ENCODE measurements at regions not wholly inside any gene's neighbourhood (a gene's known extent, or its start where the extent isn't known, plus 50 kb on each side); places are given as distances from the start of the nearest gene placed in this dataset.

DNA sequence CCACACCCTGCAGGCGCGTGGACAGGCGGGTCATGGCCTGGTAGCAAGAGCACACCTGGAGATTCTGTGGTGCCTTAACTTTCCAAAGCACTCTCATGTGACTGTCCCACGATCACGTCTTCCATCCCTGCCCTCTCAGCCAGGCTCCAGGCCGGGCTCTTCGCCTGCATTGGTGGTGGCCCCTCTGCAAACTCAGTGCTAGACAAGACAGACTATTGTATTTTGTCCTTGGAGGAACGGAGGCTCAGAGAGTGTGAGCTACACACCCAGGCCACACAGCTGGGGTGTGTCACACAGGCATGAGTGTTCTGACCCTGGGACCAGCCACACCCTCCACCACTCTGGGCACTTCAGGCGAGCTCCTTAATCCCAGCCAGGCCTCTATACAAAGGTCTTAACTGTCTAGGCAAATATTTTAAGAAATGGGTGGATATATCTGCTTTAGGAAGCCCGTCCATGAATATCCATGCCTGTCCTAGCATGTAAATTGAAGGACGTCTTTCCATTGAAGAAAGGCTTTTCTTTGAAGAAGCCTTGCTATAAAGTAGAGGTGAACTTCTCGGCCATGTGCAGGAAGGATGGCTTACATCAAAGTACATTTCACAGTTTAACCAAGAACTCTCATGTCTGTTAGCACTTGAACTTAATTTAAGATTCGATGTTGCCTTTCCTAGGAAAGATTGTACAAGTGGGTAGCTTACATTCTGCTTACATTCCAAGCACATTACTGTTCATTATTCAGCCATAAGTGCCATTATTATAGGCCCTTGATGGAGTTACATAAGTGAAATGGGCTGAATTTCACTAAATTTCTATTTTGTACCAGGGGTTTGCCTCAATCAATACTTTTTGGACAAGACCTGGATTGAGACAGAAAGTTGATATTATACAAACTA lies 263.9 kb downstream of the DLL1 start:
- Mint-ChIP-seq H3K27ac (no peak overlapping the region), H3K9me3 (no peaks in the 10 kb centered on the region), H3K4me1 (ENCODE audit: low read depth) (no peaks in the 10 kb centered on the region), H3K4me3 (no peak overlapping the region), H3K36me3 (ENCODE audit: low read depth) (no peaks in the 10 kb centered on the region), H3K27me3 (ENCODE audit: low read depth) (peaks cover 6% of the 10 kb centered on the region)
- DNase-seq (ENCODE audit: low spot score), result no peak

DNA sequence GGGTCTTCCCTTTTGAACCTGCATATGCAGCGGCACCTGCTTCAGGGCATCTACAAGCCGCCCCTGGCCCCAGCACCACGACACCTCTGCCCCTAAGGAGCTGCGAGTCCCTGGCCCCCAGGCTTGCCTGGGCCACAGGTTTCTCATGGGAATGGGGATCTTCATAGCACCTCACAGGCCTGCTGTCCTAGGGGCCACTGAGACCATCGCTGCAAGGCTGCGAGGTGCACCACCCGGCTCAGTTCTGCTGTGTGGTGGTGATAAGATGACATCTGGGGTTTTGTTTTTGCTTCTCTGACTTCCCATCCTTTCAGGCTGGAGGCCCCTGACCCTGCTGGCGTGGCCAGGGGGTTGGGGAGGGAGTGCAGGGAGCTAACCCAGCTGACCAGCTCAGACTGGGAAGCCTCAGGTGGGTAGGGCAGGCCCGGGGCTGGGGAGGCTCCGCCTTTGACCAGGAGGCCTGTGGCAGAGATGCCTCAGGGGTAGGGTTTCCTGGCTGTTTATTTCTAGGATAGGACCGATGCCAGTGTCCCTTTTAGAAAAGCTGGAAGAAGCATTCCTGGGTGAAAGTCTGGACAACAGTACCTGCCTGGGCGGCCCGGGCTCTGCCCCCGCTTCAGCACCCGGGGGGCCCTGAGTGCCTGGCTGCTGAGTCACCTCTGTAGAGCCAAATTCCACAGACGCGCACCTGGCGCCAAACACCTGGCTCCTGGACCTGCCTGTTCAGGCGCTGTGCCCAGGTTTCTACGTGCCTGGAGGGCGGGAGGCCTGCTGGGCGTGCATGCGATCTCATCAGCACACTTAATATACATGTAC lies 264.7 kb downstream of the DLL1 start:
- no peak for DNase-seq (ENCODE audit: low spot score)
- Mint-ChIP-seq H3K4me1 (ENCODE audit: low read depth) (no peaks in the 10 kb centered on the region), H3K9me3 (no peaks in the 10 kb centered on the region)

DNA sequence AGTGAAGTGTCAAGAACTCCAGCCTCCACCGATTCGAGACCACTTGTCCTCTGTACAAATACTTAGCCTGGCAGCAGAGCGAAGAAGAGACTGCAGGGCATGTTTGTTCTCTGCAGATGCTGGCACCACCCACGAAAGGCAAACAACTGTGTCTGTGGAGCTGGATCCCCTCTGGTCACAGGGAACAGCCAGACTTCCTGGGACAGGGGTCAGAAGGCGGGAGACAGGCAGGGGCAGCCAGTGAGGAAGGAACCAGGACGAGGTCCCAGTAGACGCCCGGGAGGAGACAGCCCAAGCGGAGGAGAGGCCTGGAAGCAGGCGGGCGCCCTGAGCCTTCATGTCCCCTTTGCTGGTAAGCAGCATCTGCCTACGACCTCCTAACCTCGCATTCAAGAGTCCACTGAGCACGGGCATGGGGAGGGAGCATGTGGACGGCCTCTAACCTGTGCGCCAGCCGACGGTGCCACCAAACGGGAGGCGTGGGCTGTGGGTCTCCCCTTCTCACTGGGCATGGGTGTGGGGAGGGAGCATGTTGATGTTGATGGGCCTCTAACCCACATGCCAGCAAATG lies 265.5 kb downstream of the DLL1 start:
- Mint-ChIP-seq H3K4me1 (ENCODE audit: low read depth) (no peaks in the 10 kb centered on the region), H3K9me3 (no peaks in the 10 kb centered on the region), H3K27me3 (ENCODE audit: low read depth) (peaks cover 13% of the 10 kb centered on the region), H3K27ac (no peak overlapping the region), H3K36me3 (ENCODE audit: low read depth) (no peaks in the 10 kb centered on the region), H3K4me3 (no peak overlapping the region)
- no peak for DNase-seq (ENCODE audit: low spot score)

More for the DNA sequence above, 264.7 kb downstream of the DLL1 start:
- Mint-ChIP-seq H3K27ac (no peak overlapping the region), H3K4me3 (no peak overlapping the region), H3K27me3 (ENCODE audit: low read depth) (peaks cover 13% of the 10 kb centered on the region), H3K36me3 (ENCODE audit: low read depth) (no peaks in the 10 kb centered on the region)

DNA sequence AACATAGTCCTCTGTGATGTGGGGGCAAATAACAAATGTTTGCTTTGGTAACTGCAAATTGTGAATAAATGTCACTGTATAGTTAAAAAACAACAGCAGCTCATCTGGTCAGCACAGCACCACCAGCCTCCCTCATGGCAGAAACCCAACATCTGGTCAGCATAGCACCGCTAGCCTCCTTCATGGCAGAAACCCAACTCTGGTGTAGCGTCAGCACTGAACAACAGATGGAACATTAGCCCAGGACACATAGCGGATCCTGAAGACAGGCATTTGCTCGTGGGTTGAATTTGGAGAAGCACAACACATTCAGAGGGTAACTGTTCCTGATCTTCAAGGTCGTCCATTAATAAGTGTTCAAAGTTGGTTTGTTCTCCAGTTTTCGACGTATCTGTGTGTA lies 265.9 kb downstream of the DLL1 start:
- Mint-ChIP-seq H3K36me3 (ENCODE audit: low read depth) (no peaks in the 10 kb centered on the region), H3K27ac (no peak overlapping the region), H3K27me3 (ENCODE audit: low read depth) (peaks cover 13% of the 10 kb centered on the region), H3K4me3 (no peak overlapping the region), H3K9me3 (no peaks in the 10 kb centered on the region), H3K4me1 (ENCODE audit: low read depth) (no peaks in the 10 kb centered on the region)
- no peak for DNase-seq (ENCODE audit: low spot score)

DNA sequence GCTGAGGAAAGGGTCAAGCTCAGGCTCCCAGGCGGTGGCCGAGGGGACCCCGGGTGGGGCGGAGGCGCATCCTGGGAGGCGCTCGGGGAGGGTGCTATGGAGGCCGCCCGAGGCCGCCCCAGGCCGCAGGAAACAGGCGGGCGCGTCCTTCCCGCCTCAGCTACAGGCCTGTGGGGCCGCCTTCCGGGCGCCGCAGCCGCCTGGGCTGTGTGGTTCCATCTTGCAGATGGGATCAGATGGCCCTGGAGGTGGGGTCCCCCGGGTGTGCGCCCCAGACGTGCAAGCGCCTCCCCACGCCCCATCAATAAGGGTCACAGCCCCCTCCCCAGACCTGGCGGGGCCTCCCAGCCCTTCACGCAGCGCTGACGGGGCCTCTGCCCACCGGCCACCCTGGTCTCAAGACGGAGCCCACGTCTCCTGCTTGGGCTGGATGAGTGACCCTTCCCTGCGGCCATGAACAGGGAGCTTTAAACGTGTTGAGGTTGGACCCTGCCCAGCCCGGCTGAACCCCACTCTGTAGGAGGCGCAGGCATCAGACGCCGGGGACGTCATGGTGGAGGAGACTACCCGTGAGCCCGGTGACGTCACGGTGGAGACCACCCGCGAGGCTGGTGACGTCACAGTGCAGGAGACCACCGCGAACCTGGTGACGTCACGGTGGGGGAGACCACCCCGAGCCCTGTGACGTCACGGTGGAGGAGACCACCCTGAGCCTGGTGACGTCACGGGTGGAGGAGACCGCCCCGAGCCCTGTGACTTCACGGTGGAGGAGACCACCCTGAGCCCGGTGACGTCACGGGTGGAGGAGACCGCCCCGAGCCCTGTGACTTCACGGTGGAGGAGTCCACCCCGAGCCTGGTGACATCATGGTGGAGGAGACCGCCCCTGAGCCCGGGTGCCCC lies 267.0 kb downstream of the DLL1 start:
- Mint-ChIP-seq H3K36me3 (ENCODE audit: low read depth) (no peaks in the 10 kb centered on the region), H3K4me1 (ENCODE audit: low read depth) (no peaks in the 10 kb centered on the region), H3K9me3 (no peaks in the 10 kb centered on the region), H3K27me3 (ENCODE audit: low read depth) (peaks cover 13% of the 10 kb centered on the region), H3K4me3 (no peak overlapping the region), H3K27ac (no peak overlapping the region)
- DNase-seq (ENCODE audit: low spot score), result no peak

DNA sequence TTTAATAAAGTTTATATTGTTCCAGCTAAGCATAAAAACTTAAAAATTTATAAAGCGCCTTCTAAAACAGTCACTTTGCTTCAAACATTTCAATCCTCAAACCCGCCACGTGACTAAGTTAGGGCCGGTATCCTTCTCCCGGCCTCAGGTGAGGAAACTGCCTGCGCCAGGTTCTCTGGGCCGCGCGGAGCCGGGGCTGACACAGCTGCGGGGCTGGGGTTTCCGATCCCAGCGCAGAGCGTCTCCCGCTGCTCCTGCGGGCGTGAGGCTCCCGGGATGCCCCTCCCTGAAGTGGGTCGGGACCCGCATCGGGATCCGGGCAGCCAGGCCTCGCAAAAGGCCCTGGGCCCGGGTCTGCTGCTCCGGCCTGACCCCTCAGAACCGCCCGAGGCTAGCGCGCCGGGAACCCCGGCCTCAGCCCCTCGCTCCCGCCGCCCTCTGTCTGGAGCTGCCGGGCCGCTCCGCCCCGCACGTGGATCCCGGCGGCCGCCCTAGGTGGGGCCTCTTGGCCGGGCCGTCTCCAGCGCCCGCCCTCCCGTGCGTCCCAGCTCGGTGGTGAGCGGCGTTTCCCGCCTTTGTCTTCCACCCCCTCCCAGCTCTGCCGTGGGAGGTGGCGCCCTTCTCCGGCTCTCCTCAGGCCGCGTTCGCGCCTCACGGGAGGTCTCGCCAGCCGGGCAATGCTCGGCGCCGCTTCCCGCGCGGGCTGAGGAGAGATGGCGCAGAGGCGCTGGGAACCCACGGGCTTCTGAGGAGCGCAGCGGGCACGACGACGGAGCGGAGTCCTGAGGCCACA lies 267.9 kb downstream of the DLL1 start:
- Mint-ChIP-seq H3K4me1 (ENCODE audit: low read depth) (no peaks in the 10 kb centered on the region), H3K9me3 (no peaks in the 10 kb centered on the region), H3K27ac (no peak overlapping the region), H3K36me3 (ENCODE audit: low read depth) (no peaks in the 10 kb centered on the region), H3K4me3 (no peak overlapping the region), H3K27me3 (ENCODE audit: low read depth) (peaks cover 19% of the 10 kb centered on the region)
- no peak for DNase-seq (ENCODE audit: low spot score)

DNA sequence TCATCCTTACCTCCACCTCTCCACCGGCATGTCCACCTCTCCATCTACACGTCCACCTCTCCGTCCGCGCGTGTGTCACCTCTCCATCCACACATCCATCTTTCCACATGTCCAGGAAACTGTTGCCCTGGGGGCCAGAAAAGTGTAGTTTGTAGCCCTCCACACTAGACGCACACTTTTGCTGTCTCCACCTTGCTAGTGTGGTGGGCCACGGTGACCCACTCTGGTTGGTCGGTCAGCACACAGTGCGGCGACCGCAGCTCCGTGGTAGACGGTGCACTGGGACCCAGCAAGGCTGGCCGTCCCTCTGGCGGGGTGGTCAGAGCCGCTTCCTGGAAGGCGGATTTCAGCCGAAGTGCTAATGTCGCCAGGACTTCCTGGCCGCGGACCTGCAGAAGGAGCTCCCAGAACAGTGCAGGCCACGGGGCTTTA lies 268.6 kb downstream of the DLL1 start:
- no peak overlapping the region for H3K27ac Mint-ChIP-seq
- H3K4me1 Mint-ChIP-seq (ENCODE audit: low read depth), result no peaks in the 10 kb centered on the region
- no peaks in the 10 kb centered on the region for H3K36me3 Mint-ChIP-seq (ENCODE audit: low read depth)
- no peaks in the 10 kb centered on the region for H3K9me3 Mint-ChIP-seq
- no peak overlapping the region for H3K4me3 Mint-ChIP-seq
- peaks cover 21% of the 10 kb centered on the region for H3K27me3 Mint-ChIP-seq (ENCODE audit: low read depth)
- no peak for DNase-seq (ENCODE audit: low spot score)

DNA sequence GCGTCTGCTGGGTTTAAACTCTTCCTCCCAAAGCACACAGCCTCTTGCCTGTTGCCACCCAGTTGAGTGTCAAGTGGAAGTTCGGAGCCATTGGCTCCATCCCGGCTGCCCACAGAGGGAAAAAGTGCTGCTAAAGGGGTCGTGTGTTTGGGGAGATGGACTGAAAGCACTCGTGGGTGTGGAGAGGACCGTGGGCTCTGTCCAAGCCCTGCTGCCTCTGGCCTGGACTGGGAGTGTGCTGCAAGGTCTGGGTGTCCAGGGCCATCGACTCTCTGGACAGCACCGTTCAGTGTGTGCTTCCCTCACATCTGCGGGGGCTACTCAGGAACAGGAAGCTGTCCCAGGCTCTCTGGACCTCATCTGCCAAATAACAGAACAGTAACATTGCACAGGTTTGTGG lies 269.3 kb downstream of the DLL1 start:
- H3K4me3 Mint-ChIP-seq, result no peak overlapping the region
- no peak overlapping the region for H3K27ac Mint-ChIP-seq
- H3K4me1 Mint-ChIP-seq (ENCODE audit: low read depth), result no peaks in the 10 kb centered on the region
- no peaks in the 10 kb centered on the region for H3K9me3 Mint-ChIP-seq
- DNase-seq (ENCODE audit: low spot score), result no peak
- peaks cover 26% of the 10 kb centered on the region for H3K27me3 Mint-ChIP-seq (ENCODE audit: low read depth)
- no peaks in the 10 kb centered on the region for H3K36me3 Mint-ChIP-seq (ENCODE audit: low read depth)

DNA sequence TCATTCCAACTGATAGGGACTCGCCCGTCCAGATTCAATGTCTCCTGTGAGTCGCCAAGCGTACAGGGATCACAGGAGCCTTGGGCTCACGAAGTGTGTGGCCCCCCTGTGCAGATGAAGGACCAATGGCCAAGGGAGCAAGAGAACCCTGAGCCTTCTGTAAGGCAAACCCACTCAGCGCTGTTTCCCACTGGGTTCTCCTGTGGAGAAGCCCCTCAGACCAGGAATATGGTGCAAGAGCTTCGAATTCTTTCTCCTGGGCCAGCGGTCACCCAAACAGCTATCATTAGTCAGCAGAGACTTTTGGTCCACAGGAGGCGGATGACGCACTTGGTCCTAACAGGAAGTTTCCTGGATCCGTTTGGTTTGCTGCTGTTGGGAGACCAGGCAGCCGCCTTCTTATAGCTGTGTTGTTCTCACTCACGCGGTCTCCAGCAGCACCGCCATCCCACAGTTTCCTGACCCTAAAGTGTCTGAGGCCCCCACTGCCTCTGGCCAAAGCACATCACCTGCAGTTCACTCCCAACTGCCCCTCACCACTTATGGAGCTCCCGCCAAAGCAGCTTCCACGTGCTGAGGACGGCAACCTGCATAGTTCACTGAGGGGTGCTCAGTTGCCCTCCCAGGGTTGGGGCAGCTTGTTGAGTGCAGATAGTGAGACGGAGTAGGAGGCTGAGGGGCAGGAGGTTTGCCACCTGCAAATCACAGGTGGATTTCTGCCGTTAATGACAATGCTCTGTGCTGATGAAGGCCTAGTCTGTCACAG lies 268.6 kb downstream of the ERMARD start:
- Mint-ChIP-seq H3K27me3 (ENCODE audit: low read depth) (peaks cover 34% of the 10 kb centered on the region), H3K36me3 (ENCODE audit: low read depth) (no peaks in the 10 kb centered on the region), H3K9me3 (no peaks in the 10 kb centered on the region), H3K4me1 (ENCODE audit: low read depth) (no peaks in the 10 kb centered on the region), H3K27ac (no peak overlapping the region), H3K4me3 (no peak overlapping the region)
- no peak for DNase-seq (ENCODE audit: low spot score)

DNA sequence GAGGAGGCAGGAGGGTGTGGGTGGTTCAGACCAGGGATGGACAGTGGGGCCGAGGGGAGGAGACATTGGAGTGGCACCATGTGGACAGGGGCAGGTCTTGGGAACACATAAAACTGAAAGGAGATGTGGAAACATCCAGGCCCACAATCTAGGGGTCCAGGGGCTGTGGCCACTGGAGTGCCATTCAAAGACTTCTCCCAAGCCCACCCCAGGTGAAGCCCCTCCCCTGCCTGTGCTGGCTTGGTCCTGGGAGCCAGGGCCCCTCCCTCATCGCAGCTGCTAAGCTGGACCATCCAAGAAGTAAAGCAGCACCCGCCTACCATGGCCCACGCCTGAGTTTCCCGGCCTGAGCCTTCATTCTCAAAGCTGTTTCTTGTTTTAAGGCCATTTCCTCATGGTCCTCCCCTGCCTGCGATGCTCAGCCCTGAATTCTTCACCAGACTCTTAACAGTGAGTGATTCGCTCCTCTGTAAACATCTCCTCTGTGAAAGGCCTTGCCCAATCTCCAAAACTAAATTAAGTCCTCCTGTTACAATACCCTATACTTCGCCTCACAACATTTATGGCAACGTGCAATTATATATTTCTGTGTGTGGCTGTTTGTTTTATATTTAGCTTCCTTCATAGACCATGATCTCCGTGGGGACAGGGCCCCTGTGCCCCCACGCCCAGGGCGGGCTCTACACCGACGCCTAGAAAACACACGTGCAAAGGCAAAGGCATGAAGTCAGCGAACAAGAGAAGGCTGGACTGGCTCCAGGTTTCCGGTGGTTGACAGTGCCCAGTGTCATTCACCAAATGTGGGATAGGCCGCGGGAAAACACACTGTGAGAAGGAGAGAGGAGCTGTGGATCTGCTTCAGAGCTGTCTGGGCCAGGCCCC lies 267.8 kb downstream of the ERMARD start:
- Mint-ChIP-seq H3K4me3 (no peak overlapping the region), H3K9me3 (no peaks in the 10 kb centered on the region), H3K27ac (no peak overlapping the region), H3K27me3 (ENCODE audit: low read depth) (peaks cover 40% of the 10 kb centered on the region), H3K36me3 (ENCODE audit: low read depth) (no peaks in the 10 kb centered on the region), H3K4me1 (ENCODE audit: low read depth) (no peaks in the 10 kb centered on the region)
- no peak for DNase-seq (ENCODE audit: low spot score)

DNA sequence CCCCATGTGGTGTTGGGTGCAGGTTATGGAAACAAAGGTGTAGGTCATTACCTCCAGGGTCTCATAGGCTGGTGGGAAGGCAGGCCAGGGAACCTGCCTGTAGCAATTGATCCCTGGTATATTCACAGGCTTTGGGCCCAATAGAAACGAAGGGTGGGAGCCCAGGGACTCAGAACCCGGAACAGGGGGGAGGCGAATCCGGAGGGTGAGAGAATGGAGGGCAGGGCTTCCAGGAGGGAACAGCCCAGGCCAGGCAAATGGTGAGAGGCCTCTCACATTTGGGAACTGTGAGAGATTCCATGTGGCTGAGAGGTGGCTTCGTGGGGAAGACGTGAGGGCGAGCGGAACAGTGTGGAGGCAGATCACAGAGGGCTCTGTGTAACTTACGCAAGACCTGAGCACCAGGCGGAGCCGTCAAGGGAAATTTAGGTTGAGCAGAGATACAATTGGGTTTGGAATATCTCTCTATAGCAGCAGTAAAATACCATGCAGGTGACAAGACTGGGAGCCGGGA lies 267.1 kb downstream of the ERMARD start:
- no peak for DNase-seq (ENCODE audit: low spot score)
- H3K27ac Mint-ChIP-seq, result no peak overlapping the region
- H3K36me3 Mint-ChIP-seq (ENCODE audit: low read depth), result no peaks in the 10 kb centered on the region
- H3K4me3 Mint-ChIP-seq, result no peak overlapping the region
- no peaks in the 10 kb centered on the region for H3K9me3 Mint-ChIP-seq
- H3K27me3 Mint-ChIP-seq (ENCODE audit: low read depth), result peaks cover 45% of the 10 kb centered on the region
- H3K4me1 Mint-ChIP-seq (ENCODE audit: low read depth), result no peaks in the 10 kb centered on the region

Data from T-helper 2 cell treated with Interferon-gamma antibody and Interleukin-4, amounts not matched to agents 5 μg/mL and 100 μg/mL, for 36 hours (primary cell).